Endothelial cell of umbilical vein (primary cell): ENCODE measurements at regions not wholly inside any gene's neighbourhood (a gene's known extent, or its start where the extent isn't known, plus 50 kb on each side); places are given as distances from the start of the nearest gene placed in this dataset.

ENCODE experiments used
- BruUV-seq: library from RNA; stranded (reverse); fragments of 400-500 nt; replicated peaks from 2 replicates; lab custom pipeline; 2021; lab: Mats Ljungman, UMichigan
- CTCF ChIA-PET: fragments of 300-600, 350-600 bp; sonication (Branson Sonifier 250); formaldehyde crosslinking; loops from one replicate; lab custom pipeline; 2021; ENCODE audit warnings: antibody characterized with exemption, inconsistent platforms; lab: Charles Lee
- POLR2A ChIA-PET: fragments of 300-600, 350-600 bp; sonication (Branson Sonifier 250); formaldehyde crosslinking; loops from one replicate; lab custom pipeline; 2021; ENCODE audit warnings: antibody characterized with exemption, inconsistent platforms; lab: Charles Lee
- DNase-seq: peaks from one replicate; pipeline ENCODE4 v3.0.0-alpha.2; 2011; ENCODE audit warnings: low read depth, low spot score
- FAIRE-seq: peaks from 2 replicates; lab custom pipeline; 2011; peaks lifted over from hg19 to GRCh38; lab: Jason Lieb, UNC
- H2AFZ ChIP-seq: 2 replicates; pipeline ENCODE4 v1.6.0; 2012; ENCODE audit warnings: low read depth, low read length, control low read depth, inconsistent platforms
- H3K27ac ChIP-seq: 2 replicates; pipeline ENCODE4 v1.5.1; 2011; ENCODE audit warnings: low read depth, mild to moderate bottlenecking, control low read depth, low read length, moderate library complexity; ENCODE audit not compliant: insufficient read depth
- H3K27me3 ChIP-seq, 2 experiments: 2 replicates each; pipeline versions ENCODE4 v1.6.0 to v1.6.1; 2011; ENCODE audit warnings: low read length in 2 of 2, mixed read lengths in 1 of 2; ENCODE audit not compliant: control insufficient read depth in 2 of 2, insufficient read depth in 2 of 2
- H3K36me3 ChIP-seq, 2 experiments: 2 replicates in 1 of 2; 3 replicates in 1 of 2; pipeline ENCODE4 v1.5.1; 2011; ENCODE audit warnings: low read length in 2 of 2, mild to moderate bottlenecking in 1 of 2, moderate library complexity in 1 of 2; ENCODE audit not compliant: control insufficient read depth in 2 of 2, insufficient read depth in 2 of 2; ENCODE audit errors: extremely low read depth in 1 of 2
- H3K4me1 ChIP-seq: 3 replicates; pipeline ENCODE4 v1.5.1; 2011; ENCODE audit warnings: mild to moderate bottlenecking, low read length; ENCODE audit not compliant: control insufficient read depth, insufficient read depth; ENCODE audit errors: extremely low read depth
- H3K4me2 ChIP-seq: 2 replicates; pipeline ENCODE4 v1.6.1; 2011; ENCODE audit warnings: low read length, control low read depth, mixed read lengths; ENCODE audit not compliant: insufficient read depth
- H3K4me3 ChIP-seq, 3 experiments: fragments of 200-600 bp in 1 of 3; sonication (generic), shearing (Covaris generic) in 1 of 3; replicated peaks in 1 of 3; 2 replicates each; pipeline ENCODE4 v1.5.1; 2011 to 2016; ENCODE audit warnings: control low read depth in 3 of 3, low read length in 3 of 3, mild to moderate bottlenecking in 2 of 3, inconsistent platforms in 1 of 3, low read depth in 1 of 3, moderate library complexity in 1 of 3; ENCODE audit not compliant: insufficient read depth in 1 of 3
- H3K79me2 ChIP-seq: 2 replicates; pipeline ENCODE4 v1.6.0; 2012; ENCODE audit warnings: low read length, inconsistent platforms; ENCODE audit not compliant: control insufficient read depth, insufficient read depth
- H3K9ac ChIP-seq: replicated peaks from 2 replicates; pipeline ENCODE3; 2011; ENCODE audit warnings: low read length, control low read depth; ENCODE audit not compliant: insufficient read depth; ENCODE audit errors: extremely low read depth
- H3K9me1 ChIP-seq: replicated peaks from 3 replicates; pipeline ENCODE4 v1.6.0; 2011; ENCODE audit warnings: mild to moderate bottlenecking, low read length; ENCODE audit not compliant: control insufficient read depth, insufficient read depth; ENCODE audit errors: extremely low read depth
- H3K9me3 ChIP-seq: replicated peaks from 2 replicates; pipeline ENCODE4 v1.5.1; 2012; ENCODE audit warnings: low read length, inconsistent platforms; ENCODE audit not compliant: control insufficient read depth, insufficient read depth
- H4K20me1 ChIP-seq: replicated peaks from 2 replicates; pipeline ENCODE3; 2011; ENCODE audit warnings: mild to moderate bottlenecking, low read length; ENCODE audit not compliant: control insufficient read depth, insufficient read depth; ENCODE audit errors: extremely low read depth
- EZH2 ChIP-seq: IDR thresholded peaks from 2 replicates; pipeline ENCODE4 v1.6.1; 2012; ENCODE audit warnings: borderline replicate concordance, low read depth, mild to moderate bottlenecking, moderate library complexity, low read length, inconsistent platforms; ENCODE audit not compliant: severe bottlenecking
- FOS ChIP-seq: IDR thresholded peaks from 2 replicates; pipeline ENCODE4 v1.6.1; 2011; ENCODE audit warnings: mild to moderate bottlenecking, low read length, moderate library complexity, borderline replicate concordance; ENCODE audit not compliant: insufficient read depth
- GATA2 ChIP-seq: IDR thresholded peaks from 2 replicates; pipeline ENCODE4 v1.7.0; 2011; ENCODE audit warnings: low read depth, mild to moderate bottlenecking, moderate library complexity, mixed read lengths, low read length; ENCODE audit not compliant: insufficient read length, insufficient read depth
- JUN ChIP-seq: IDR thresholded peaks from 2 replicates; pipeline ENCODE4 v1.6.1; 2011; ENCODE audit warnings: borderline replicate concordance, low read depth; ENCODE audit not compliant: insufficient read length, insufficient read depth
- MAX ChIP-seq: IDR thresholded peaks from 2 replicates; pipeline ENCODE4 v1.6.1; 2011; ENCODE audit not compliant: insufficient read depth, insufficient read length
- MYC ChIP-seq: IDR thresholded peaks from one replicate; pipeline ENCODE4 v1.6.1; 2011; ENCODE audit warnings: mild to moderate bottlenecking, low read depth, low read length
- POLR2A ChIP-seq: IDR thresholded peaks from 2 replicates; pipeline ENCODE4 v1.6.1; 2012; ENCODE audit warnings: low read depth, mild to moderate bottlenecking, control low read depth, low read length
- POLR2AphosphoS5 ChIP-seq: IDR thresholded peaks from 2 replicates; pipeline ENCODE4 v1.6.1; 2012; ENCODE audit warnings: low read depth, mild to moderate bottlenecking, control low read depth, low read length, moderate library complexity; ENCODE audit not compliant: insufficient read depth
- dilution Hi-C: fragments of 300-500 bp; cut with MboI; formaldehyde crosslinking; loops from one replicate; pipeline ENCODE4 v1.15.0; 2019; ENCODE audit warnings: low sequenced_read_pairs; ENCODE audit not compliant: extremely low pct_ligation_motif_present
- intact Hi-C: fragments of 100-400 bp; cut with micrococcal nuclease; formaldehyde crosslinking; loops from one replicate; pipeline ENCODE4 v1.10.0; 2022
- TF ChIP-seq, protein P1 (sequence below), 2 donors: IDR thresholded peaks; 1 replicate in 1 of 2; 2 replicates in 1 of 2; pipeline ENCODE4 v1.5.1; 2011; ENCODE audit warnings: low read length in 2 of 2, mild to moderate bottlenecking in 2 of 2, moderate library complexity in 2 of 2, control low read depth in 1 of 2, inconsistent platforms in 1 of 2, low read depth in 1 of 2; ENCODE audit not compliant: insufficient read depth in 1 of 2; ENCODE audit errors: extremely low read depth in 1 of 2

DNA sequence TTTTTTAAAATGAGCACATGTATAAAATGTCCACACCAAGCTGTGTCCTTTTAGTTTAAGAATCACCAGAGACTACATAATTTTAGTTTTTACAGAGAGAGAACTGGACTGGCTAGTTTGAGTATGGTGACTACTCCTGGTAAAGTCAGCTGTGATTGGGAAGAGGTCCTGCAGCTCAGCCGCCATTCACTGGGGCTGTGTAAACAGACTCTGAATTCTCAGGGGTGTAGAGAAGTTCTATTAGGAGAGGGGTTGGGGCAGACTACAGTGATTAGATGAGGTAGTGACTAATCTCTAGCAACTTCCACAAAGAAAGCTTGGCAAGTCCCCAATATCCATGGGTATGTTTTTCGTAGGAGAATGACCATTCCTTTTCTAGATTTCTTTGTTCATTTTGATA is 341.2 kb upstream of the MAP3K7 start:
- H2AFZ ChIP-seq, result no peak overlapping the region
- H3K36me3 ChIP-seq, result no peaks in the 10 kb centered on the region
- dilution Hi-C loops, result no loop called here
- no peak overlapping the region for H3K9ac ChIP-seq
- no peaks in the 10 kb centered on the region for H3K79me2 ChIP-seq
- no peak for TF ChIP-seq POLR2A
- TF ChIP-seq POLR2AphosphoS5, result no peak
- TF ChIP-seq JUN, result no peak
- no peak for TF ChIP-seq EZH2
- H3K4me3 ChIP-seq, result no peak overlapping the region
- no peaks in the 10 kb centered on the region for H3K27me3 ChIP-seq
- no peak for FAIRE-seq
- CTCF ChIA-PET, result interaction anchor here (1.6 kb wide), 1 partner anchor 13 kb away, joined by 7 read pairs; no protein-coding TSS in a partner anchor
- H3K9me3 ChIP-seq, result no peaks in the 10 kb centered on the region
- no peaks in the 10 kb centered on the region for H4K20me1 ChIP-seq
- no peaks in the 10 kb centered on the region for H3K4me1 ChIP-seq
- no TSS peak for BruUV-seq
- H3K27ac ChIP-seq, result no peak overlapping the region
- no peaks in the 10 kb centered on the region for H3K9me1 ChIP-seq
- intact Hi-C loops, result no loop called here
- no peak for DNase-seq
- no peak overlapping the region for H3K4me2 ChIP-seq
- POLR2A ChIA-PET, result no interaction called here

GRCh38 chr6:90925726-90926125 is 338.9 kb upstream of the MAP3K7 start:
- H2AFZ ChIP-seq, result no peak overlapping the region
- POLR2A ChIA-PET, result no interaction called here
- H3K9me1 ChIP-seq, result no peaks in the 10 kb centered on the region
- no peak for TF ChIP-seq MAX
- TF ChIP-seq GATA2, result no peak
- TF ChIP-seq FOS, result no peak
- TF ChIP-seq MYC, result no peak
- TF ChIP-seq, protein P1, sequence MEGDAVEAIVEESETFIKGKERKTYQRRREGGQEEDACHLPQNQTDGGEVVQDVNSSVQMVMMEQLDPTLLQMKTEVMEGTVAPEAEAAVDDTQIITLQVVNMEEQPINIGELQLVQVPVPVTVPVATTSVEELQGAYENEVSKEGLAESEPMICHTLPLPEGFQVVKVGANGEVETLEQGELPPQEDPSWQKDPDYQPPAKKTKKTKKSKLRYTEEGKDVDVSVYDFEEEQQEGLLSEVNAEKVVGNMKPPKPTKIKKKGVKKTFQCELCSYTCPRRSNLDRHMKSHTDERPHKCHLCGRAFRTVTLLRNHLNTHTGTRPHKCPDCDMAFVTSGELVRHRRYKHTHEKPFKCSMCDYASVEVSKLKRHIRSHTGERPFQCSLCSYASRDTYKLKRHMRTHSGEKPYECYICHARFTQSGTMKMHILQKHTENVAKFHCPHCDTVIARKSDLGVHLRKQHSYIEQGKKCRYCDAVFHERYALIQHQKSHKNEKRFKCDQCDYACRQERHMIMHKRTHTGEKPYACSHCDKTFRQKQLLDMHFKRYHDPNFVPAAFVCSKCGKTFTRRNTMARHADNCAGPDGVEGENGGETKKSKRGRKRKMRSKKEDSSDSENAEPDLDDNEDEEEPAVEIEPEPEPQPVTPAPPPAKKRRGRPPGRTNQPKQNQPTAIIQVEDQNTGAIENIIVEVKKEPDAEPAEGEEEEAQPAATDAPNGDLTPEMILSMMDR (IDR thresholded peaks at IDR 0.05; ENCODE audit: extremely low read depth in 1 of 2, insufficient read depth in 1 of 2, low read depth in 1 of 2, low read length in 2 of 2), result no peak
- no peak for TF ChIP-seq POLR2A
- no peak for TF ChIP-seq JUN
- no peak for TF ChIP-seq POLR2AphosphoS5
- TF ChIP-seq EZH2, result no peak
- no peaks in the 10 kb centered on the region for H3K4me1 ChIP-seq
- dilution Hi-C loops, result no loop called here
- no peaks in the 10 kb centered on the region for H3K36me3 ChIP-seq
- no peaks in the 10 kb centered on the region for H4K20me1 ChIP-seq
- H3K4me2 ChIP-seq, result no peak overlapping the region
- CTCF ChIA-PET, result no interaction called here
- no peak for FAIRE-seq
- H3K27ac ChIP-seq, result no peak overlapping the region
- no peaks in the 10 kb centered on the region for H3K27me3 ChIP-seq
- intact Hi-C loops, result no loop called here
- BruUV-seq, result no TSS peak
- no peak overlapping the region for H3K4me3 ChIP-seq
- H3K79me2 ChIP-seq, result no peaks in the 10 kb centered on the region
- no peak overlapping the region for H3K9ac ChIP-seq
- no peak for DNase-seq
- no peaks in the 10 kb centered on the region for H3K9me3 ChIP-seq
